Testis (tissue), 2 donors: ENCODE measurements at regions not wholly inside any gene's neighbourhood (a gene's known extent, or its start where the extent isn't known, plus 50 kb on each side); places are given as distances from the start of the nearest gene placed in this dataset.

Experiments used
- DNase-seq: peaks from one replicate; pipeline ENCODE4 v3.0.0-alpha.2; 2019
- H3K27ac ChIP-seq, 2 donors: fragments of 200-600 bp; sonication (generic); one replicate each; pipeline ENCODE4 v1.5.1; 2019
- H3K27me3 ChIP-seq: fragments of 200-600 bp; sonication (generic); one replicate; pipeline ENCODE4 v1.5.1; 2019
- H3K36me3 ChIP-seq: fragments of 200-600 bp; sonication (generic); one replicate; pipeline ENCODE4 v1.5.1; 2017; ENCODE audit warnings: low read depth; ENCODE audit errors: missing control alignments
- H3K4me1 ChIP-seq: fragments of 200-600 bp; sonication (generic); one replicate; pipeline ENCODE4 v1.5.1; 2019
- H3K4me3 ChIP-seq, 2 donors: fragments of 200-600 bp; sonication (generic); one replicate each; pipeline ENCODE4 v1.5.1; 2017 to 2019
- H3K9me3 ChIP-seq: fragments of 200-600 bp; sonication (generic); one replicate; pipeline ENCODE4 v1.5.1; 2017
- POLR2A ChIP-seq: fragments of 450-650 bp; IDR thresholded peaks from one replicate; pipeline ENCODE4 v1.6.1; 2017; ENCODE audit warnings: antibody characterized with exemption, mild to moderate bottlenecking, moderate library complexity
- WGBS, 2 donors: methylation state at CpG; one replicate each; pipeline ENCODE4 v1.1.5; 2018; 5-methylcytosine and 5-hydroxymethylcytosine counted together
- intact Hi-C: fragments of 100-400 bp; cut with DNase I; formaldehyde crosslinking; loops from one replicate; pipeline ENCODE4 v1.15.1; 2023; ENCODE audit warnings: low total_unique reads
- TF ChIP-seq, protein P1 (sequence below), 3 experiments: fragments of 450-650 bp in 2 of 3; fragments of 200-600 bp in 1 of 3; sonication (generic) in 1 of 3; IDR thresholded peaks; one replicate each; pipeline ENCODE4 v1.5.1; 2016 to 2019; ENCODE audit warnings: antibody characterized with exemption in 3 of 3, mild to moderate bottlenecking in 2 of 3, moderate library complexity in 1 of 3

DNA sequence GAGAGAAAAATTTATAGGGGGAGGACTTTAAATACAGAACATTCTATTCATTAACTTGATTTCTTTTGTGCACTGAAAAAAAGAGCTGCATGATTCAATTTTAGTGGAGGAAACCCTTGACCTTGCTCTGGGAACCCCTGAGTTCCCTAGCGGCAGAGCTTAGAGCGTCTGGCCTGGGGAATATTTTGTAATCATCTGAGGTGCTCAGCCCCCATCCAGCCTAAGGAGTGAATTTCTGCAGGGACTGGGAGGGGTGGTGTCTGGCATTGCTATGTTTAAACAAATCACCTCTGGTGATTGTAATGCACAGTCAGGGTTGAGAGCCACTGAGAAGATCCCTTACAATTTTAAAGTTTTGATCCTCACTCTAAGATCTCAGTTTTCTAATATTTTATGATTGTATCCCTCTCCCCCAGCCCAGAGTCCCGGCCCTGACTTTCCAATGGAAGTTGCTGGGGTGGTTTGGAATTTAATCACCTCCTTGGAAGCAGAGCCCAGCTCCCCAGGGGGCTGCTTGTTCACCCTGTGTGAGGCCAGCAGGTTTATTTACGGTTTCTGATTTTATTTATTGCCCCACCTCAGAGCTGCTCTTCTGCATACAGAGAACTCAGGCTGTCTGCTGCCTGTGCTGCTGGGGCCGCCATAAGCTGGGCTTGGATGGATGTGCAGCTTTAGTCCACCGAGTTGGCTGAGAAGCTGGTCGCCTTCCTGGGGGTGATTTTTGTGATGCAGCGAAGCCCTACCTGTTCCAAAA is 263.1 kb downstream of the LRFN2 start:
- Histone ChIP-seq H3K4me1 (no peaks in the 10 kb centered on the region), H3K27me3 (no peaks in the 10 kb centered on the region), H3K36me3 (no peaks in the 10 kb centered on the region), H3K9me3 (no peaks in the 10 kb centered on the region), H3K4me3 (no peak overlapping the region), H3K27ac (no peak overlapping the region)
- TF ChIP-seq, protein P1, sequence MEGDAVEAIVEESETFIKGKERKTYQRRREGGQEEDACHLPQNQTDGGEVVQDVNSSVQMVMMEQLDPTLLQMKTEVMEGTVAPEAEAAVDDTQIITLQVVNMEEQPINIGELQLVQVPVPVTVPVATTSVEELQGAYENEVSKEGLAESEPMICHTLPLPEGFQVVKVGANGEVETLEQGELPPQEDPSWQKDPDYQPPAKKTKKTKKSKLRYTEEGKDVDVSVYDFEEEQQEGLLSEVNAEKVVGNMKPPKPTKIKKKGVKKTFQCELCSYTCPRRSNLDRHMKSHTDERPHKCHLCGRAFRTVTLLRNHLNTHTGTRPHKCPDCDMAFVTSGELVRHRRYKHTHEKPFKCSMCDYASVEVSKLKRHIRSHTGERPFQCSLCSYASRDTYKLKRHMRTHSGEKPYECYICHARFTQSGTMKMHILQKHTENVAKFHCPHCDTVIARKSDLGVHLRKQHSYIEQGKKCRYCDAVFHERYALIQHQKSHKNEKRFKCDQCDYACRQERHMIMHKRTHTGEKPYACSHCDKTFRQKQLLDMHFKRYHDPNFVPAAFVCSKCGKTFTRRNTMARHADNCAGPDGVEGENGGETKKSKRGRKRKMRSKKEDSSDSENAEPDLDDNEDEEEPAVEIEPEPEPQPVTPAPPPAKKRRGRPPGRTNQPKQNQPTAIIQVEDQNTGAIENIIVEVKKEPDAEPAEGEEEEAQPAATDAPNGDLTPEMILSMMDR (IDR thresholded peaks at IDR 0.05): no peak
- TF ChIP-seq POLR2A: no peak
- intact Hi-C loops: no loop called here
- 57 to 64% methylated on average over 7 to 8 of the region's 8 CpGs for WGBS, 2 donors
- no peak for DNase-seq

DNA sequence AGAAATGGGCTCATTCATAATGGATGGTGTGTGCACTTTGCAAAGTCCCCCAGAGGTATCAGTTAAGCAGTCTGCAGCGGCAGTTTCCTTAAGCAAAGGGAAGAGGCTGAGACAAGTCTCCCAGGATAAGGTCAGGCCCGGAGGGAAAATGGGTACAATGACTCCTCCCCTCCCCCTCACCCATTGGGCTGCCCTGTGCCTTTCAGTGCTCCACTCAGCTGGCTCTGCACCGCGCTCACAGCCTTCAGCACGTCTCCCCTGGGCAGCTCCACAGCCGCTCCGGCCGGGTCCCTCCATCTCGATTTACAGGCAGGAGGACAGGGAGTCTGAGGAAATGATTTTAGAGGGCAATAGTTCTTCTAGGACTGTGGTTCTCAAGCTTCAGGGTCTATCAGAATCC is 264.8 kb downstream of the LRFN2 start:
- Histone ChIP-seq H3K9me3 (no peaks in the 10 kb centered on the region), H3K4me3 (no peak overlapping the region), H3K27me3 (no peaks in the 10 kb centered on the region), H3K27ac (no peak overlapping the region), H3K36me3 (no peaks in the 10 kb centered on the region), H3K4me1 (no peaks in the 10 kb centered on the region)
- TF ChIP-seq, protein P1 (IDR thresholded peaks at IDR 0.05): no peak
- TF ChIP-seq POLR2A: no peak
- DNase-seq: no peak
- WGBS, 2 donors: 80 to 81% methylated on average over 8 to 9 of the region's 9 CpGs
- intact Hi-C loops: no loop called here

DNA sequence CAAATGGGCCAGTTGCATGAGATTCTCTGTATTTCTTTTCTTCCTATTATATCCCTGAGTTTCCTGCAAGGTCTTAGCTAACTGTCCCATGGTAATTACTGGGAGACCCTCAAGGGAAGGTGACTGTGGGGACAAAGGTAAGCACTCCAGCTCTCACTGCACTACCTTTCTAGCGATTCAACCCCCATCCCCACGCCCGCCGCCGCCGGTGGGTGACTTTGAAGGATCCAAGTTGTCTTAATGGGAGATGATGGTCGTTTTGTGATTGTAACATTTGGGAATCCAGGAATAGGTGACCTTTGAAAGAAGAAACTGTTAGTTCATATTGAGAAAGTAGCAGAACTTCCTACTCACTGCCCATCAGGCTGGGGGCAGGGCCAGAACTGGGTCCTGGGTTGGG is 265.5 kb downstream of the LRFN2 start:
- Histone ChIP-seq H3K4me3 (no peak overlapping the region), H3K9me3 (no peaks in the 10 kb centered on the region), H3K27me3 (no peaks in the 10 kb centered on the region), H3K4me1 (no peaks in the 10 kb centered on the region), H3K27ac (no peak overlapping the region), H3K36me3 (no peaks in the 10 kb centered on the region)
- 85 to 91% methylated on average over 7 of the region's 7 CpGs for WGBS, 2 donors
- TF ChIP-seq, protein P1 (IDR thresholded peaks at IDR 0.05): no peak
- no peak for TF ChIP-seq POLR2A
- no peak for DNase-seq
- intact Hi-C loops: no loop called here

DNA sequence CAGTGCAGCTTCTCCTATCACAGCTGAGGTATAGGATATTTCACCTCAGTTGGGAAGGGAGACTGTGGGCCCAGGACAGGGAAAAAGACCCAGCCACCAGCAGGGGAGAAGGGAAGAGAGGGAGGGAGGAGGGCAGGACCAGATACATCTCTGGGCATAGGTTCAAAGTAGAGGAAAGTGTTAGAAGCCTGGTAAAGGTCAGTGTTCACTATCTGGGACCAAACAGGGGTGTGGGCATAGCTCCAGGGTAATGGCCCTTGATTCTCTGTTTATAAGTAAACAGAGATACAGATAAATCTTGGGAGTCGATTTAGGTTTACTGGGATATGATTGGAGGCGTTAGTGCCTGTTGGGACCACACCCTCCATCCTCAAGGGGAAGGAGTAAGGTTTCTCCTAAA is 266.2 kb downstream of the LRFN2 start:
- no peaks in the 10 kb centered on the region for H3K9me3 ChIP-seq
- TF ChIP-seq, protein P1 (IDR thresholded peaks at IDR 0.05): no peak
- no peak for TF ChIP-seq POLR2A
- WGBS, 2 donors: 79 to 89% methylated on average over 2 of the region's 2 CpGs
- no peak overlapping the region for H3K27ac ChIP-seq
- DNase-seq: no peak
- no peak overlapping the region for H3K4me3 ChIP-seq
- intact Hi-C loops: no loop called here
- no peaks in the 10 kb centered on the region for H3K36me3 ChIP-seq
- no peaks in the 10 kb centered on the region for H3K4me1 ChIP-seq
- H3K27me3 ChIP-seq: no peaks in the 10 kb centered on the region

DNA sequence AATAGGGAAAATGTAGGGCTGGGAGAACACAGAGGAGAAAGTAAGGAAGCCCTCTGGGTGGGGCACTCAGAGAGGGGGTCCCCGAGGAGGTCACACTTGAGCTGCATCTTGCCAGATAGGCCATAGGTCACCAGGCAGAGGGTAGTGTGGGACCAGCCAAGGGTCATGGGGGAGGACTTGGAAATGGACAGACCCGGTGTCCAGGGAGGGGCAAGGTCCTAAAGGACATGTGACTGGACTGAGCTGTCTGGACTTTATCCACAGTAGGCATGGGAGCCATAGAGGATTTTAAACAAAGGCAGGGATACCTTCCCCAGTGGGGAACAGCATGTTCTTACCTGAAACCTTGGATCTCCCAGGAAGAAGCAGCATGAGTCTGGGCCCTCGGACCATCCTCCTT is 266.7 kb downstream of the LRFN2 start:
- Histone ChIP-seq H3K27me3 (no peaks in the 10 kb centered on the region), H3K36me3 (no peaks in the 10 kb centered on the region), H3K27ac (no peak overlapping the region), H3K9me3 (no peaks in the 10 kb centered on the region), H3K4me1 (no peaks in the 10 kb centered on the region), H3K4me3 (no peak overlapping the region)
- no peak for TF ChIP-seq POLR2A
- TF ChIP-seq, protein P1 (IDR thresholded peaks at IDR 0.05): no peak
- 87 to 89% methylated on average over 3 of the region's 3 CpGs for WGBS, 2 donors
- DNase-seq: no peak
- intact Hi-C loops: no loop called here
